ENCODE measurements at regions not wholly inside any gene's neighbourhood (a gene's known extent, or its start where the extent isn't known, plus 50 kb on each side); places are given as distances from the start of the nearest gene placed in this dataset.
A peak's percentile ranks its signal among the peaks of the same experiment; 100 is the strongest.
"Not testable (repeated sequence)": the region's sequence is repeated elsewhere in the genome, so short reads cannot be mapped to it uniquely, and the experiment has no call there.

- DNase-seq, result peak; percentile 62
Observed at GRCh38 chr14:34081576-34082136, 130.8 kb upstream of the EGLN3 start.

DNA sequence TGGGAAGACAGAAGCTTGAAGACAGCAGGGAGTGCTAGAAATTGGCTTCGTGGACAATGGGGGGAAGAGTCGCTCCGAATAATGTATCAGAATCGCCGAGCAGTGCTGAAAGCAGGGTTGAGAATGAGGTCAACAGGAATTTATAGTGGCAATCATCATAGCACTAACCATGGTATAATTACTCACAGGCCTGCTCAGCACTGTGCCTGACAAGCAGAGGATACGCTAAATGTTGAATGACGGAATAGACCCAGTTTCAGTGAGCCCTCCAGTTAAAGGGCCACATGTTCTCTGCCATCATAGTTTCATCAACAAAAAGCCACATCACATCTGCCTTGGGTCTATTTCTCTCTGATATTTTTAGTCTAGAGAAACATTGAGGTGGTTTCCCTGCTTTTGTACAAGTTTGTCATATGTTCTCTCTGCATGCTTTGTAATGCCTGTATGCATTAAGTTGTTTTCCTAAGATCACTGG, 130.3 kb upstream of the EGLN3 start:
- peak; percentile 70 for DNase-seq

DNA sequence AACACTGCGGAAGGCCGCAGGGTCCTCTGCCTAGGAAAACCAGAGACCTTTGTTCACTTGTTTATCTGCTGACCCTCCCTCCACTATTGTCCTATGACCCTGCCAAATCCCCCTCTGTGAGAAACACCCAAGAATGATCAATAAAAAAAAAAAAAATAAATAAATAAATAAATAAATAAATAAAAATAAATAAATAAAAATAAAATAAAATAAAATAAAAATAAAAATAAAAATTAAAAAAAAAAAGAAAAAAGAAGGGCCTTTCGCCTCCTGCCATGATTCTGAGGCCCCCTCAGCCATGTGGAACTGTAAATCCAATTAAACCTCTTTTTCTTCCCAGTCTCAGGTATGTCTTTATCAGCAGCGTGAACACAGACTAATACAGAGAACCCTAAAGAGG, 128.8 kb upstream of the EGLN3 start:
- not testable (repeated sequence) for DNase-seq

- DNase-seq, result peak; percentile 2
Observed at GRCh38 chr14:34078117-34078743, 127.4 kb upstream of the EGLN3 start.

- no peak for DNase-seq
Observed at GRCh38 chr14:34075826-34076225, 125.0 kb upstream of the EGLN3 start.

DNA sequence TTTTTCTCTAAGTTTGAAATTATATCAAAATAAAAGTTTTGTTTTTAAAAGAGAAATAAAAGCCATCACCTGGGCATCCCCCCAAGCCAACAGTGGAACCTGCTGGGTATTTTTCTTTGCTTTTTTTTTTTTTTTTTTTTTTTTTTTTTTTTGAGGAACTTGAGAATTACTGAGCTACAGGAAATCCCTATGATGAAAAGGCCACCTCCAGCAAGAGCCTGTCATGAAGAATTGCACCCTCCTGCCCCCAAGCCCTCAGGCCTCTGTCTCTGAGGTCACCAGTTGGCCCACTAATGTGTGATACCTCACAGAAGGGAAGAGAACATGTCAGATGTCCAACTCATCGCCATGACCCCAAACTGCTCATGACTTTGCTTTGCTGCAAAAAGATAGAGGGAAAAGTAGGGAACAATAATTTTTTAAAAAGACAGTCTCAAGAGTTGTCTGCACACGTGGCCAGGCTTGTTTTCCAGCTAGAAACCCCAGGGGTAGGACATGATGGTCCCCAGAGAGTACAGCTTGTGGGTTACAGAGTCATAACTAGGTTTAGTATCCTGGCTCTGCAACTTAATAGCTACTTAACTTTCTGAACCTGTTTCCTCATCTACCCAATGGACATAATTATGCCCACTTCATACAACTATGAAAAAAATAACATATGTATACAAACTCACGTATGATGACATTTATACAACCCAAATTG, 124.3 kb upstream of the EGLN3 start:
- DNase-seq, result no peak

DNA sequence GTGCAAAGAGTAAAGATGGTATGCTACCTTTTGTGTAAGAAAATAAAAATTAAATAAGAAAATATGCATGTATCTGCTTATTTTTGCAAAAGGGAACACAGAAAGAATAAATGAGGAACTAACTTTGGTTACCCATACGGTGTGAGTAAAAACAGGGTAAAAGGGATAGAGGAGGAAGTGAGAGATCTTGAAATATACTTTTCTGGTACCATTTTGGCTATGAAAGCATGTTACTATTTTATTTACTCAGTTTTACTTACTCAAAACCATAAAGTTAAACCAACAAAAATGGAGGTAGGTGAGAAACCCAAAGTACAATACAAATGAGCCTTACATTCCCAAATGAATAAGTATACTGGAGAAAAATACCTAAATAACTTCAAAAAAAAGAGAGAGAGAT, 122.0 kb upstream of the EGLN3 start:
- no peak for DNase-seq

GRCh38 chr14:34072401-34072800, 121.5 kb upstream of the EGLN3 start:
- no peak for DNase-seq

GRCh38 chr14:34070917-34071407, 120.1 kb upstream of the EGLN3 start:
- no peak for DNase-seq

DNA sequence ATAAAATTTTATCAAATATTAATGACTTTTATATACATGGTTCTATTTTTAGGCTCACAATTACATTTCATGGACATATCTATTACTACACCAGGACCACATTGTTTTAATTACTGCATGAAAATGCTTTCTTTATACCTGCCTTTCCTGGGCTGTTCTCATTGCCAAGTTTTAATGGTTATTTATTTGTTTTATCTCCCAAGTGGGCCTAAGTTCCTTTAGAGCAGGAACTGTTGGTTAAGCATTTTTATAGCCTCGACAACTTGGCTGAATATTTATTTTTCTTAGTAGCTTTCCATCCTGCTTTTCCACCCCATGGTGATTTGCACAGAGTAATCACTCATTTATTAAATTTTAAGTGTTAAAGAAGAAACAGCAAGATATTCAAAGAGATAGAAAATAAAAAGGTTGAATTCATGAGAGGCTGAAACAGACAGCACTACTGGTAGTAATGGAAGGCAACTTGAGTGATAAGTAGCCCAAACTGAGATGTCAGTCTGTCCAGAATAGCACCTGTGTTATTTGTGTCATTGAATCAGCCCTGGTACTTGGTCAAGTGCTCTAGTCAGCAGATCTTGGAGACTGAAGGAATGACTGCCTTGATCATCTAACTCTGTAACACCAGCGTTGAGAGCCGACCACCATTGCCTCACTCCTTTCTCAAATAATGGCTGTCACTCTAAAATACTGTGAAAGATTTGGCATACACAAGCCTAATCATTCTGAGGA, 119.1 kb upstream of the EGLN3 start:
- no peak for DNase-seq

- no peak for DNase-seq
Observed at GRCh38 chr14:34067587-34067986, 116.7 kb upstream of the EGLN3 start.

- no peak for DNase-seq
Observed at GRCh38 chr14:34065690-34066391, 115.0 kb upstream of the EGLN3 start.

GRCh38 chr14:34065236-34065635, 114.4 kb upstream of the EGLN3 start:
- no peak for DNase-seq

DNA sequence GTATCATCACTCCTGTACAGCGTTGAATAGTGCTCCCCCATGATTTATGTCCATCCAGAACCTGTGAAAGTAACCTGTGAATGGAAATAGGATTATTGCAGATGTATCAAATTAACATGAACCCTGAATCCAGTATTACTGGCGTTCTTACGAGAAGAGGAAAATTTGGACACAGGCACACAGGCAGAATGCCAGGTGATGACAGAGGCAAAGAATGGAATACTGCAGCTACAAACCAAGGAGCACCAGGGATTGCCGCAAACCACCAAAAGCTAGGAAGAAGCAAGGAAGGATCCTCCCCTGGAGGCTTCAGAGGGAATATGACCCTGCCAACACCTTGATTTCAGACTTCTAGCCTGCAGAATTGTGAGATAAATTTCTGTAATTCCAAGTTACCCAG, 113.5 kb upstream of the EGLN3 start:
- peak; percentile 74 for DNase-seq

GRCh38 chr14:34063470-34064164, 112.7 kb upstream of the EGLN3 start:
- DNase-seq, result peak; percentile 27

- no peak for DNase-seq
Observed at GRCh38 chr14:34063042-34063441, 112.2 kb upstream of the EGLN3 start.

GRCh38 chr14:34062353-34062973, 111.6 kb upstream of the EGLN3 start:
- DNase-seq, result no peak

DNA sequence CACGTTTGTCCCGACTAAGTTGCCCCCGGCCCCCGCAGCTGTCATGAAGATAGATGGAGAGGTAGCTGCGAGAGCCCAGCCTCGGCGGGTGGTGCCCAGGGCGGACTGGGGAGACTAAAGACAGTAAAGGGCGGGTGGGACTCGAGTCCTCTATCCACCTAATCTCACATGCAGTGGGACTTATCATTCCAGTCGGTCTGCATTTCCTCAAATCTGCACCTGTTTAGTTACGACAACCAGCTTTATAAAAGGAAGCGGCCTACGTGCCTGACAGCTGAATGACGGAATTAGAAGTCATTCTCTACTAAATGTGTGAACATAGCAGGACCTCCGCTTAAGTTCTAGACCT, 109.8 kb upstream of the EGLN3 start:
- DNase-seq, result no peak

DNA sequence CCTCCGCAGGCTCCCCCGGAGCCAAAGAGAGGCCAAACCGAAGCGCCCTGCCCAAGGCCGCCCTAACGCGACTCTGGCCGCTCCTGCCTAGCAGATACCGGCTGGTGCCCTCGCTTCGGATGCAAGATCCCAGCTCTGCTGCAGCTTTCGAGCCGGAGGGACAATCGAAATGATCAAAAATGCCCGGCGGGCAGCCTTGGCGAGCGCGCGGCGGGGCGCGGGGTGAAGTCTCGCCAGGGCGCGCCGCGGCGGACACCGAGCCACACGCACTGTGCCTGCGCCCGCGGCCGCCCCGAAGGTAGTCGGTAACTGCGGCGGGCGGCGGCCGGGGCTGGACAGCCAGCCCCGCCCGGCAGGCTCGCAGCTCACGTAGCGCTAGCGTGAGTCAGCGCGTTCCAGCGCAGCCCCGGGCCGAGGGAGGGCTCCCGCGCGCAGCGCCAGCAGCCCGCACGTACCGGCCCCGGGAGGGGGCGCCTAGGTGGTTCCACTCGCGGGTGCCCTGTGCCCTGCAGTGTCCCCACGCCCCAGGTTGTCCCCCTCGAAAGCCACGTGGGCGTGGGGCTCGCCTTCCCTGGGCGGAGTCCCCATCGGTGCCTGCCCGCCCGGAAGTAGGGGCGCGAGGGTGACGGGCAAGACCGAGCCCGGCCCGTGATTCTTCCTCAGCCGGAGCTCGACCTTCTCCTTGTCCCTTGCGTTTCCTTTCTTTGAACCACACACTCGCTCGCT, 109.2 kb upstream of the EGLN3 start:
- peak; percentile 81 for DNase-seq

DNA sequence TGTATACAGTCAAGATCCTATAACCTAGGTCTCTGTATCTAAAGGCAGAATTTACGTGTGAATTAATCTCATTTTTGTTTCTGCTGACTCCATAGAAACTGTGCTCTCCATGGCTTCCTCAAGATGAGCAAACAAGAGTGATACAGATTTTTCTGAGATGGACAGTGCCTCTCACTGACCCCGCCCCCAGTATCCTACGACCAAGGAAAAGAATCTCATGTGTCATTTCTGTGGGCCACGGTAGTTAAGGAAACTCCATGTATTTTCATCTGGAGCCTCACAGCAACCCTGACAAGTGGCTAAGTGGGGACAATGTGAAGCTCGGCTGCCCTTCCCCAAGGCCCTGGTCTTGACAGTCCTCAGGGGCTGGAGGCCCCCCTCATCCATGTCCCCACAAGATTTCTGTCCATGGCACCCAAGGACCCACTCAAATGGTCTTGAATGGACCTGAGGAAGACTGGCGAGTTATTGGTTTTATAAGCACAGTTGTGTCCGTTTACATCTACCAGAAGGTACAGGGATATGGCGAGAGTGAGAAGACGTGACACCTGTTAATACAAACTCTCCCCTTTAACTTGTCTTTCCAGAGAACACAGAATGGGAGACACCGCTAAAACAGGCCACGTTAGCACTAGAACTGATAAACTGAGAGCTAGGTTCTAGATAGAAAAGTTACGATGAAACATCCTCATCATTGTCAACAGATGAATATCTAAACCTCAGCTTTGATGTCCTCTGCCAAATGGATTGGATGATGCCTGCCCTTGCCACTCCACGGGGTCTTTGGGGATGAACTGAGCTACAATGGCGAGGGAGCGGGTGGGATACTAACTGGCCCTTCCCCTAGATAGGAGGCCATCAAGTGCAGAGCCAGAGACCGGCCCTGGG, 108.4 kb upstream of the EGLN3 start:
- DNase-seq, result no peak

All from fibroblast of skin of right biceps (primary cell).